GM18511 (cell line): ENCODE measurements at regions not wholly inside any gene's neighbourhood (a gene's known extent, or its start where the extent isn't known, plus 50 kb on each side); places are given as distances from the start of the nearest gene placed in this dataset.
"Not testable (repeated sequence)": the region's sequence is repeated elsewhere in the genome, so short reads cannot be mapped to it uniquely, and the experiment has no call there.

Experiments used
- ATAC-seq: cut with Tn5 transposase; IDR thresholded peaks from one replicate; pipeline ENCODE4 v1.9.1; 2021; ENCODE audit warnings: mild to moderate bottlenecking, moderate library complexity; ENCODE audit not compliant: unreplicated experiment

GRCh38 chr1:214095896-214096295, 108.1 kb downstream of the PROX1 start:
- ATAC-seq, result not testable (repeated sequence)

- ATAC-seq, result no peak
Measured at GRCh38 chr1:214101246-214101645, 113.5 kb downstream of the PROX1 start.

GRCh38 chr1:214101828-214102227, 114.1 kb downstream of the PROX1 start:
- no peak for ATAC-seq

- ATAC-seq, result no peak
Measured at GRCh38 chr1:214102907-214103306, 115.1 kb downstream of the PROX1 start.

- ATAC-seq, result no peak
Measured at GRCh38 chr1:214103778-214104177, 116.0 kb downstream of the PROX1 start.

- ATAC-seq, result no peak
Measured at GRCh38 chr1:214106375-214106774, 118.6 kb downstream of the PROX1 start.

GRCh38 chr1:214107322-214108096, 119.7 kb downstream of the PROX1 start:
- no peak for ATAC-seq

- no peak for ATAC-seq
Measured at GRCh38 chr1:214108097-214108446, 120.3 kb downstream of the PROX1 start.

GRCh38 chr1:214111796-214112195, 124.0 kb downstream of the PROX1 start:
- no peak for ATAC-seq

- no peak for ATAC-seq
Measured at GRCh38 chr1:214116258-214116657, 128.5 kb downstream of the PROX1 start.

- no peak for ATAC-seq
Measured at GRCh38 chr1:214117780-214118179, 130.0 kb downstream of the PROX1 start.

- ATAC-seq, result no peak
Measured at GRCh38 chr1:214120191-214120590, 132.4 kb downstream of the PROX1 start.

GRCh38 chr1:214120951-214121350, 133.2 kb downstream of the PROX1 start:
- ATAC-seq, result no peak

GRCh38 chr1:214122110-214122509, 134.3 kb downstream of the PROX1 start:
- ATAC-seq, result no peak

- peak; percentile 59 for ATAC-seq
Measured at GRCh38 chr1:214123061-214123784, 135.4 kb downstream of the PROX1 start.

GRCh38 chr1:214124281-214124805, 136.6 kb downstream of the PROX1 start:
- ATAC-seq, result no peak

- no peak for ATAC-seq
Measured at GRCh38 chr1:214124915-214125314, 137.1 kb downstream of the PROX1 start.

GRCh38 chr1:214125819-214126218, 138.0 kb downstream of the PROX1 start:
- ATAC-seq, result no peak

GRCh38 chr1:214126697-214127146, 138.9 kb downstream of the PROX1 start:
- ATAC-seq, result no peak

- ATAC-seq, result no peak
Measured at GRCh38 chr1:214127705-214128104, 139.9 kb downstream of the PROX1 start.

- no peak for ATAC-seq
Measured at GRCh38 chr1:214135886-214136285, 145.1 kb upstream of the SMYD2 start.

- no peak for ATAC-seq
Measured at GRCh38 chr1:214136324-214136919, 144.5 kb upstream of the SMYD2 start.
